KG1 (cell line): ENCODE measurements at regions not wholly inside any gene's neighbourhood (a gene's known extent, or its start where the extent isn't known, plus 50 kb on each side); places are given as distances from the start of the nearest gene placed in this dataset.
"Not testable (repeated sequence)": the region's sequence is repeated elsewhere in the genome, so short reads cannot be mapped to it uniquely, and the experiment has no call there.

ENCODE experiments used
- DNase-seq: peaks from one replicate; lab custom pipeline; 2025; lab: John Stamatoyannopoulos, UW

DNA sequence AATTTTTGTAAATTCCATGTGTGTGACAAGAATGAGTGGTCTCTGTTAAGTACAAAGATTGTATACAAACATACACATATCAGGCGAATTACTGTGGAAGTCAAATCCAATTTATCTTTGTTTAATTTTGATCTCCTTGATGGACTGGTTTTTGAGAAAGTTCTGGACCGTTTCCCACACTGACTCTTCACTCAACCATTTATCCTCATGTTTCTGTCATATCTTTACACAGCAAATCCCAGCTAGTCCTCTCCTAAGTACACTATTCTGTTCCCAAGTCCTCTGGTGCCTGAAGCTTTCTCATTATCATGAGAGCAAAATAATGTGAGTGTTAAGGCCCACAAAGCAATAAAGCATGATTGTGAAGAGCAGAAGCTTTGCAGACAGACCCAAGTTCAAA is 189.9 kb downstream of the WNT5A start:
- no peak for DNase-seq

DNA sequence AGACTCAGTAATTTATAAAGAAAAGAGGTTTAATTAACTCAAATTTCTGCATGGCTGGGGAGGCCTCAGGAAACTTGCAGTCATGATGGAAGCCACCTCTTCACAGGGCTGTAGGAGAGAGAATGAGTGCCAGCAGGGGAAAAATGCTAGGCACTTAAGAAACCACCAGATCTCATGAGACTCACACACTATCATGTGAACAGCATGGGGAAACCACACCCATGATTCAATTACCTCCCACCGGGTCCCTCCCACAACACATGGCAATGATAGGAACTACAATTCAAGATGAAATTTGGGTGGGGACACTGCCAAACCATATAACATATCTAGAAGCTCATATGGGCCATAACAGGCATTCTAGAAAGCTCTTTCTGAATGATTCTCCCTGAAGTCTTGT is 190.3 kb downstream of the WNT5A start:
- no peak for DNase-seq

DNA sequence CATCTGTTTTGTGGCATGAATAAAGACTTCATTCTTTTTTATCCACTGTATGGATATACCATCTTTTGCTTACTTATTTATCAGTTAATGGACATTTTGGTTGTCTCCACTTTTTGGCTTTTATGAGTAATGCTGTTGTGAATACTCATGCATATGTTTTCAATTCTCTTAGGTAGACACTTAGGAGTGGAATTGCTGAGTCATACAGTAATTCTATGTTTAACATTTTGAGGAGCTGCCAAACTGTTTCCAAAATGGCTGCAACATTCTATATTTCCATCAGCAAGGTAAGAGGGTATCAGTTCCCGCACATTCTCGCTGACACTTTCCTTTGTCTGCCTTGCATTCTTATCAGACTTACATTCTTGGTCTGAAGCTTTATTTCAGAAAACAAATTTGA is 191.1 kb downstream of the WNT5A start:
- no peak for DNase-seq

DNA sequence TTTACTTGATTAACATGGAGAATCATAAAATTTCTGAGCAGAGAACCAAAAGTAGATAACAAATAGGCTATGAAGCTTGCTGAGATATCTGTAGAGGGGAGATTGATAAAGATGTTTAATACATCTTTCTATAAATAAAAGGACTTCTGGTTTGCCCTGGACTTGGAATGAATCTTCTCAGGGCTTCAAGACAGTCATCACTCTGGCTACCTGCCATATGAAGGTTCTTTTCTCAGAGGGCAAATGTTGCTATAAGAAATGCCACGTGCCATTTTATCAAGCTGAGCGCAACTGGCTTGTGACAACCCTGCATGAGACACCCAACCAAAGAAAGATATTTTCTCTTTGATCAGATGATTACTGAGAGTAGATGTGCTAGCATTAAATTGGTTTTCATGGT is 192.5 kb downstream of the WNT5A start:
- DNase-seq: no peak

DNA sequence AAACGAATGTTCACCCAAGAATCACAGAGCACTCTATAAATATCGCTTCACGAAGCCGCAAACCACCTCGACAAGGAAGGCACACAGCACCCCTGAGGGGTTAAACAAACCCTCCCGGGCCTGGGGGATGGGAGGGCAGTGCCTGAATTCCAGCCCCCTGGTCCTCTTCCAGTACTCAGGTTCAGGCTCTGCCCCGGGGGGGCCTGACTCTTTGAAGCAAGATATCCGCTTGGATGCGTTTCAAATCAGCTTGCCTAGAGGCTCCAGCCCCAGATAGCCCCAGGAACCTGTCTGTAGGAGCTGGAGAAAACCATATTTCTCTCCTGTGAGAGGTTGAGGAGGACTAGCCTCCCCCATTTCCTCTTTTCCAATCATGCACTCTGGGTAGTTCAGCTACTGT is 194.7 kb downstream of the WNT5A start:
- DNase-seq: no peak

DNA sequence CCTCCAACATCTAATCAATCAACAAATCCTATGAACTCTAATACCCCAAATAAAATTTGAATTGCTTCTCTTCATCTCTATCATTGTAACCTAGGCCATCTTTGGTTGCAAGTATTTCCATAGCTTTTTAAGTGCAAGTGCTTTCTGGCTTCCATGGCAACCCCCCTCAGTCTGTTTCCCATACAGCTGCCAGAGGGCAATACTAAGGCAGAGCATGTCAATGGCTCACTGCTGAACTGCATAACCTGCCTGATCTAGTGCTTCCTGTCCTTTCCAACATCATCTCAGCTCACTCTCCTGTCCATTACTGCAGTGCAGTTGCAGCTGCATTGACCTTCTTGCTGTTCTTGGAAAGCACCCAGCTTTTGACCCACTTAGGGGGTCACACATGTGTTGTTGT is 198.4 kb downstream of the WNT5A start:
- DNase-seq: no peak

DNA sequence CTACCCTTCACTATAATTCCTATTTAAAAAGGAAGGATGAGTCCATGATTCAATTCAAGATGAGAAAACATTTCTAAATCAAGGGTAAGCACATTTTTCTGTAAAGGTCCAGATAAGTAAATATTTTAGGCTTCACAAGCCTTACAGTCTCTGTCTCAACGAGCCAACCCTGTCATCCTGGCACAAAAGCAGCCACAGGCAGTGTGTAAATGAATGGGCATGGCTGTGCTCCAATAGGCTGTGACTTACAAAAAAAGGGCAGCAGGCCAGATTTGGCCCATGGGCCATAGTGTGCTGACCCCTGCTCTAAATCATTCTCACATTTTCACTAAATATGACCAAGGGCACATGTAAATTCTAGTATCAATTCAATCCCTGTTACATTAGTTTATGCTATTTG is 200.4 kb downstream of the WNT5A start:
- DNase-seq: no peak

DNA sequence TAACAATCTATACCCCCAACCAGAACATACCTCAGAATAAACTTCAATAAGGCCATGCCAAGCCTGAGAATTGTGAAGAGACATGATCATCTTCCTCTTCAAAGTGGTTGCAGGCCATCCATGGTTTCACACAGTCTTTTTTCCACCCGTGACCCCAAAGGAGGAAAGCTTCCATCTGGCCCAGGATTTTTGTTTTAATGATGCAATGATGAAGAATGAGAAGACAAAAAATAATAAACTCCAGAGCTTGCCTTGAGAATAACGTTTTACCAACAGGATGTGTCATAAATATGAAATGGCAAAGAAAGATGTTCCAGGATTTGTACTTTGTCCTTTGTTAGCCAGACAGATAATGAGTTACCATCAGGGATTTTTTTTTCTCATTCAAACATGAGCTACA is 201.9 kb downstream of the WNT5A start:
- DNase-seq: no peak

DNA sequence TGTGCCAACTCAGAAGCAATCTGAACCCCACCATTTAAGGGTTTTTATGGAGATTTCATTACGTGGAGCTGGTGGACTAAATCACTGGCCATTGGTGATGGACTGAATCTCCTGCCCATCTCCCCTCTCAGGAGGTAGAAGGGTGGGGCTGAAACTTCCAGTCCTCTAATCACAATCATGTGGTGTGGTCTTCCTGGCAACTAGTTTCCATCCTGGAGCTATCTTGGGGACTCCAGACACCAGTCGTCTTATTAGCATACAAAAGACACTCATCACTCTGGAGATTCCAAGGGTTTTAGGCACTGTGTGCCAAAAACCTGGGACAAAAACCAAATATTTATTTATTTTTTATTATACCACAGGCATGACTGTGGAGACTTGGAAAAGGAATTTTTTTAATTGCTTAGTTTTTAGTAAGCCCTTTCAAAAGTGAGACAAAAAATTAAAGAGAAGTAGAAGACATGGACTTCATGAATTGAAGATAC is 203.6 kb downstream of the WNT5A start:
- DNase-seq: no peak

DNA sequence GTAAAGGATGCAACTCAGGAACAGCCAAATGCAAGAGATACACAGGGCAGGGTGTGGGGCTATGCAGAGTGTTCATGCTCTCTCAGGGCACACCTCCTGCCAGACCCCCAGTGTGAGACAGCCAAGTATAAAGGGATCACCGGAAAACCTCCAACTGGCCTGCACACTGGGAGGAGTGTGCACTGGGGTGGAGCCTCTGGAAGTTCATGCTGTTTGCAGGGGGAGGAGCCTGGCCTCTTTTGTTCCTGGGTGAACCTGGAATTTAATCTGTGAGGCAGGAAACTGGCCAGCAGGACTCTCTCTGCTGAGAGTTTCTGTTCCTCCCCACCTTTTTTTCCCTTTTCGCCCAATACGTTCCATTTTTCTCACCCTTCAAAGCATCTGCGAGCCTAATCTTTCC is 204.1 kb downstream of the WNT5A start:
- DNase-seq: no peak

DNA sequence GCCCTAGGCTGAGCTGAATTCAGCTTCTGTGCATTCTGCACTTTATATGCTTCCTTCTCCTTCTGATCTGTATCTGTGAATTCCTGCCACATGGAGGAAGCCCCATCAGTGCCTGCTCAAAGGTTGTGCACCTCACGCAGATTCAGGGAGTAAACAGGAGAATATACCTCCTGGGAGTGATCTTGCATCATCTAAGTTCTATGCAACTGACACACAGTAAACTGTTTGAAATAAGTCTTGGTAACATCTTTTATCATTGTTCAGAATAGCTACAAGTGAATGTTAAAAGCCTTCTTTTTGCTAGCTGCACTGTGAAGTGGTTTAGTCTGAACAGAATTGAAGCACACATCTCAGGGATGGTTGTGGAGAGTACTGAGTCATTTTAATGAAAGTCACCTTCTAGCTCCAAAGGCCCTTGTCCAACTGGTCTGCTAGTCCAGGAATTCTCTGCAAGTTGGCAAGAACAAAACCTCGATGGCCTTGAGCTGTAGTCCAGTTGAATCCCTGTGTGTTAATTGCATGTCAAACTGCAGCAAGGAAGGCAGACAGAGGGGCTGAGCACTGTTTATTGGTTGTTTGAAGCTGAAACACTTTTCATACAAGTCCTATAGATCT is 215.0 kb downstream of the WNT5A start:
- DNase-seq: no peak

DNA sequence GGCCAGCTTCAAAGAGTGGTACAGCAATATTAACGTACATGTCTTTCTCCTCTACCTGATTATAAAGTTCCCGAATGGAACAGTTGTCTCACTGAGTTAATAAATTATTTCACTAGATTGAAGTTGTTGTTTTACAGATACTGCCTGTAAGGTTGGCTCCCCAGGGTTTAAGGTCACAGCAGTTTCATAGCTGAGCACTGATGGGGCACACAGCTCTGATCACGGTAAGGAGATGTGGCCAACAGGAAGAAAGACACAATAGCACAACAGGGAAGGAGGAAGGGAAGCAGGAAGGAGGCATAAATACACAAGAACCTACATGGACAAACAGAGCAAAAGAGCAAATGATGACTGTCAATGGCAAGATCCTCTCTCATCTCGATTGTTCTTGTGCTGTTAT is 215.6 kb downstream of the WNT5A start:
- no peak for DNase-seq

DNA sequence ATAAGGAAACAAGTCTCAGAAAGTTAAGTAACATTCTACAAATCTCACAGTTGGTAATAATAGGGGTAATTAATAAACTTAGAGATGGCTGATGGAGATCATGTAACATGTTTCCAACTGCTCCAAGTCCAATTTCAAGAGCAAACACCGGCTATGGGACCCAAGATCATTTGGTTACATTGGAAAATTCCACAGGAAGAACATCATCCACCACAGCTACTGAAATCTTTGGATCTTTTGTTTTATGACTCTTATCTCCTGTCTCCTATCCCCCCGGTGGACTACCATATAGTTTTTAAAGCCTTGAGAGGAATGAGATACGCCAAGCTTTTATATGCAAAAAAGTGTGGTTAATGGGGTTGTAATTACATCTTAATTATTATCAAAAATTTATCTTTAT is 216.1 kb downstream of the WNT5A start:
- DNase-seq: no peak

DNA sequence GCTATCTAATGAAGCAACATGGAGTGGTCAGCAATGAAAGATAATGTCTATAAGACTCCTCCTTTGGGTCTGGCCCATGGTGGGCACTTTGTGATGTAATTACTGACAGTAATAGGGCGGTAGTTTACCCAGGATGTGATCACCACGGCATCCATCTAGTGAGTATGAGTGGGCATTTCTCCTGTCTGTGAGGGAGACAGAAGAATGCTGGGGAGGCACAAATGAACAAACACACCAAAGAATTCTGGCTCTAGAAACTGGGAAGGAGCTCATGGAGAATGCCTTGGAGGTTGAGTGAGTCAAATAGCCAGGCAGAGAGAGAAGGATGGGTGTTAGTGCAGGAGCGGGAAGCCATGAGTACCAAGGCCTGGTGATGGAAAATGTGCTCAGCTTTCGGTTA is 217.5 kb downstream of the WNT5A start:
- DNase-seq: no peak

DNA sequence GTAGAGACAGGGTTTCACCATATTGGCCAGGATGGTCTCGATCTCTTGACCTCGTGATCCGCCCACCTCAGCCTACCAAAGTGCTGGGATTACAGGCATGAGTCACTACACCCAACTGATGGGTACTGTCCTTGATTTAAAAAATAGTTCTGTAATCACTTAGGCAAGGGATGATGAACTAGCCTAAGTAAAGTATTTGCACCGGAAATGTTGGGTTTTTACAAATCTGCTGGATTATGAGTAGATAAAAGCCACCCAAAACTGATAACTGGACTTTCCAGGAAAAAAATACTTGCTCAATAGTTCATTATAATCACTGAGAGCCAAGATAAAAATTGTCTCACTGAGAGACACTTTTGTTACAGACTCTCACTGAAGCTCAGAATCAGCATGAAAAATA is 218.0 kb downstream of the WNT5A start:
- no peak for DNase-seq

DNA sequence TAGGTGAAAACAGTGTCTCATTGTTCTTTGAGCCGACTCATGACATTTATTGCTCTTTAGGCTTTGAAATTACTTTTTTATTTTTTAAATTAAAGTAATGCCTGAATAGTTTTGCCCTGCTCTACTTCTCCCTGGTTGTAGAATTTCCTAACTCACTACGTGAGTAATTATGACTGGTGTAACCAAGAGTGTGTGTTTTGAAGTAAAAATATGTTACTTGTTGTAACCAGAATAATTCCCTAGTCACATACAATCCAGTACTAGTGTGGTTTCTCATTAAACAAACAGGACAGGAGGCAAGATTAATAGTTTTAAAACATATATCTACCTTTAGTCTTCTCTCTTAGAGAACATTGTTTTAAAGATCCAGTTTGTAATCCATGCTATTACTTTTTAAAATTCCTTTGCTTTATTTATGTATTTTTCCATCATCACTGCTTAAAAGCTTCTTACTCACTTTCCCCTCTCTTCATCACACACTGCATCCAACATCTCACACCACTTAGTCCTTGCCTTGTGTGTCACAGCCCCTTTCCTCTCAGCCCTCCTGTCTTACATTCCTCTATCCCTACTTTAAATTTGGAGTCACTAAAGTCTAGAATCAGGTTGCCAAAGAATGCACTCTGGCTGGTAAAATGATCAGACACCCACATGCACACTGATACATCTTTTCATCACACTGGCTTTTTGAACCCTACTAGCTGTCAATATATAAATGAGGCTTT is 219.7 kb downstream of the WNT5A start:
- DNase-seq: no peak

DNA sequence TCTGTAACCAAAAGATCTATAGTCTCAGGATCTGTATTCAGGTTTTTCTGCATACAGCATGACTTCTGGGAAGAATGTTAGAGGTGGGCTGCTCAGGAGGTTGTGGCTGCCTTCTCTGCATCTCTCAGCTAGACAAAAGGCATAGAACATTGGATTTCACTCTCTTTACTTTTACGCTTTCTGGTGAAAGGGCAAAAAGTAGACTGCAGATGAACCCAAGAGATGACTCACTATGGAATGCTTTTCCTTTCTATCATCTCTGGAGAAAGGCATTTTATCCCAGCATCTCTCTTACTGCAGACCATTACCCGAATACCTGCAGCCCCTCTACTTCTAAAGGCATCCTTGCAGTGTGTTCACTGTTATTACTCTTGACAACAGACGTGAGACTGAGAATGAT is 222.2 kb downstream of the WNT5A start:
- DNase-seq: no peak

DNA sequence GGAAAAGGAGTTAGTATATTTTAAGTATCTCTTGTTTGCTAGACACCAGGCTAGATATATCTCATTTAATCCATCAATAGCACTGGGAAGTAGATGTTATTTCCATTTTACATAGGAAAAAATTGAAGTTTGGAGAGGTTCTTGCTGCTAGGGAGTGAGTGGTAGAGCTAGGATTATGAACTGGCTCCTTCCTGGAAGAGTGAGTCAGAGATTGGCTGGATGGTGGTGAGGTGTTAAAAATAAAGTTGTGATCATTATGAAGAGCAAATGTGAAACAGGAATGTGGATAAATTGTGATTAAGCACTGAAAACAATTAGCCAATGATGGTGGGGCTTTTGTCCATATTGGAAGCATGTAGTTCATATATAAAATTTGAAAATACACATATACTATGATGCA is 234.2 kb downstream of the WNT5A start:
- DNase-seq: no peak

DNA sequence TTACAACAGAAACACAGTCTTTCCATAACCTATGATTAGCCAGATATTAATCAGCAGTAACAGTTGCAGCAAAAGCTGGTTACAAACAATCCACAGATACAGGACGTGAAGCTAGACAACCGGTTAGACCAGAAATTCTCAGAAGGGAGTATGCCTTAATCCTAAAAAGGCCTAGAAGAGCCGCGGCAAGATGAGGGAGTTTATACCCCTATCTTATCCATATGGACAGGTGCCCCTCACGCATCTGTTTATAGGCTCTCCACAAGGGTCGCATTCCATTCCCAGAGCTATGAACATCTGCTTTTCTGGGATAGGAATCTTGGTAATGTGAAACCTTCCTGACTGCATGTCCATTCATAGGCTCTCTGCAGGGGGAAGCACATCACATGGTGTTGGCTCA is 237.9 kb downstream of the WNT5A start:
- DNase-seq: not testable (repeated sequence)

DNA sequence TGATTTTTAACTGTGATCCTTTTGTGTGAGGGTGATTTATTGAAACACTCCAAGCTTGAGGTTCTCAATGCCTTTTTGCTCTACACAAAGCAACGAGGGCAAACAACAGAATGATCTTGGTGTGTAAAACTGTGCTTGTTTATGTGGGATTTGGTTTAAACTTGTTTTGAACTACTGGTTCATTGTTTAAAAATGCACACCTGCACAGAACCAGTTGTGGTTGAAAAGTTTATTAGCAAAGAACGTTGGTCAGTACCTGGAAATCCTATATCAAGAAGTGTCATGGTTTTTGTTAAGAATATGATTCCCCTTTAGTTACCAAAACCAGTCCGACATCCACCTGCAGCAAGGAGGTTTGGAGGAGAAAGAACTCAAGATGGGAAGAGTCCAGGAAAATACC is 239.4 kb downstream of the WNT5A start:
- DNase-seq: no peak

DNA sequence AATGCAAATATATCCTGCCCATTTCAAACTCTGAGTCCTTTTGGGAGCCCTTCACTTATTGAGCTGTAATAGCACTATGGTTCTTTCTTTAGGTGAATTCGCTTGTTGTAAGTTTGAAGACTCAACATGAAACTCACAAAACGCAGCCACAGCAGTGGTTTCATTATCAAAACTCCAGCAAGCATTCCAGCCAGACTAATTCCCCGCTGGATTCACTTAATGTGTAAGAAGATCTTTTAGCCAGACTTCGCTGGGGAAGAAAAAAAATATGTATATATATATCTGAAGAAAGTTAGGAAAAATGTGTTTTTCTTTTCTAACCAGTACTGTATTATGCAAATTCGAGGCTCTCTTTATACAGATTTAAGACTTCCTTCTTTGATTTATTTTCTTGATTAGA is 241.1 kb downstream of the WNT5A start:
- DNase-seq: no peak

DNA sequence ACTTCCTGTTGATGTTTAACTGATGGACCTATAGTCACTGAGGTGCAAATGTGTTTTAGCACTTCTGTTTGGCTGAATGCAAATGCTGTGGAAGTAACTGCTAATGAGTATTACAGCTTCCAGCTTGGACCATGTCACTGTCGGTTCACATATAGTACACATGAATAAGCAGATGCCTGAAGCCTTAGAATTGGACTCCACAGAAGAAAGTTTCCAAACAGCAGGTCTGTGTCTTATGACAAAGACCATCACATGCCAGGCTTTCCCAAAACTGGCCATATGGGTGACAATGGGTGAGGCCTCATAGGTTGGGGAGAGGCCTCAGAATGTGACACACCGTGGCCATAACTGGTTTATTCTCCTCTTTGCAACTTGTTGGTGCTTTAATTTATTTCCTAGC is 241.8 kb downstream of the WNT5A start:
- DNase-seq: no peak

DNA sequence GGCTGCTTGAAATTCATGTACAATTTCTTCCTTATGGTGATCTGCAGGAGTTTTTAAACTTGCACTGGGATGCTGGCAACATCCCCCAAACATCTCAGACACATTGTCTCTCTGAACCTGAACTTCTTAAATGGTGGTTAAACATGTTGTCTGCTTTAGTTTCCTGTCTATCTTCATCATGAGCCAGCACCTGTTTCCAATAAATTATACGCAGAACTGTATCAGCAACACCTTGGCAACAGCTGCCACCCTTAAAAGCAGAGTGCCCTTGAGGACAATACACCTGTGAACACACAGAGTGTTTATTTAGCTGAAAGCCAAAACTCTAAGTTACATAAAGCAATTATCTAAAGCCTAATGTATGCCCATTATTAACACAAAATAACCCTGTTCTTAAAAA is 242.9 kb downstream of the WNT5A start:
- DNase-seq: no peak

DNA sequence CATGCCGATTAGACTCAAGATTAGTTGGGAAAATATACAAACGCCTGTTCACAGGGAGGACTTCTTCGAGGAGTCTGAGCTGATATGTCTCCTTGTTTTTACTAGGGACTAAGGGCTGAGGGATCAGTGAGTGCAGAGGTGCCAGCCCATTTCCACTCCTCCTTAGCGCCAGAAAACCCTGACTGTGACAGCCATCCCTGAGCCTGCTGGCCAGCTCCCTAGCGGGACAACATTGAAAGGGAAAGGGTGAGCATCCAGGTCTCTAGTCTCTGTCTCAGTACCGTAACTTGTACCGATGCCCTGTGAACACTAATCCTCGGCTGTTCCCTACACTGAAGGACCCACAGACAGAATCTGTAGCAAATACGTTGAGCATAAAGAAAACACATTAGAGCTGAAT is 243.4 kb downstream of the WNT5A start:
- DNase-seq: no peak
